SK-N-SH treated with all-trans-retinoic acid at 6 μM for 48 hours (cell line): ENCODE measurements at regions not wholly inside any gene's neighbourhood (a gene's known extent, or its start where the extent isn't known, plus 50 kb on each side); places are given as distances from the start of the nearest gene placed in this dataset.

Experiments
- ATAC-seq: fragments of 200-7000 bp; cut with Tn5 transposase; 3 replicates; pipeline ENCODE4 v1.9.1; 2020; ENCODE audit warnings: mild to moderate bottlenecking, moderate library complexity
- ARNTL ChIP-seq: fragments of 450-650 bp; formaldehyde crosslinking; IDR thresholded peaks from 2 replicates; pipeline ENCODE4 v1.5.0; 2020; ENCODE audit warnings: low read depth, mild to moderate bottlenecking, moderate library complexity, borderline replicate concordance
- BACH2 ChIP-seq: fragments of 250-450 bp; sonication (Bioruptor Pico); IDR thresholded peaks from 2 replicates; pipeline ENCODE4 v1.9.0; 2021; ENCODE audit warnings: mild to moderate bottlenecking, borderline replicate concordance
- CREB5 ChIP-seq: fragments of 250-450 bp; sonication (Bioruptor Pico); IDR thresholded peaks from 2 replicates; pipeline ENCODE4 v1.5.1; 2020; ENCODE audit warnings: low read depth, mild to moderate bottlenecking, moderate library complexity
- CSDC2 ChIP-seq: fragments of 250-450 bp; sonication (Bioruptor Pico); IDR thresholded peaks from 2 replicates; pipeline ENCODE4 v1.5.0; 2020; ENCODE audit warnings: mild to moderate bottlenecking, moderate library complexity
- CSRNP3 ChIP-seq: fragments of 250-450 bp; sonication (Bioruptor Pico); IDR thresholded peaks from 2 replicates; pipeline ENCODE4 v1.5.1; 2021; ENCODE audit warnings: mild to moderate bottlenecking, moderate library complexity
- ESRRG ChIP-seq: fragments of 250-450 bp; sonication (Bioruptor Pico); IDR thresholded peaks from 2 replicates; pipeline ENCODE4 v1.6.1; 2021; ENCODE audit warnings: mild to moderate bottlenecking
- GLIS3 ChIP-seq: fragments of 250-450 bp; sonication (Bioruptor Pico); IDR thresholded peaks from 2 replicates; pipeline ENCODE4 v1.5.0; 2020; ENCODE audit warnings: mild to moderate bottlenecking, moderate library complexity
- ISL1 ChIP-seq: fragments of 250-450 bp; sonication (Bioruptor Pico); IDR thresholded peaks from 2 replicates; pipeline ENCODE4 v2.1.2; 2022; ENCODE audit warnings: mild to moderate bottlenecking, moderate library complexity
- OSR1 ChIP-seq: fragments of 250-450 bp; sonication (Bioruptor Pico); IDR thresholded peaks from 2 replicates; pipeline ENCODE4 v1.8.0; 2022; ENCODE audit warnings: moderate library complexity, mild to moderate bottlenecking, inconsistent platforms
- PATZ1 ChIP-seq: fragments of 250-450 bp; sonication (Bioruptor Pico); IDR thresholded peaks from 2 replicates; pipeline ENCODE4 v1.8.0; 2020; ENCODE audit warnings: mild to moderate bottlenecking, moderate library complexity, borderline replicate concordance
- POU6F1 ChIP-seq: fragments of 250-450 bp; sonication (Bioruptor Pico); IDR thresholded peaks from 2 replicates; pipeline ENCODE4 v1.8.0; 2021; ENCODE audit warnings: low read depth, mild to moderate bottlenecking, moderate library complexity, borderline replicate concordance
- PPARA ChIP-seq: fragments of 250-450 bp; sonication (Bioruptor Pico); IDR thresholded peaks from 2 replicates; pipeline ENCODE4 v1.5.0; 2020; ENCODE audit warnings: mild to moderate bottlenecking, borderline replicate concordance
- RARB ChIP-seq: fragments of 250-450 bp; sonication (Bioruptor Pico); IDR thresholded peaks from 2 replicates; pipeline ENCODE4 v1.8.0; 2021; ENCODE audit warnings: mild to moderate bottlenecking, moderate library complexity
- SNAI2 ChIP-seq: fragments of 250-450 bp; sonication (Bioruptor Pico); IDR thresholded peaks from 2 replicates; pipeline ENCODE4 v1.5.0; 2020; ENCODE audit warnings: mild to moderate bottlenecking, moderate library complexity
- TCF4 ChIP-seq: fragments of 250-450 bp; sonication (Bioruptor Pico); IDR thresholded peaks from 2 replicates; pipeline ENCODE4 v1.8.0; 2021; ENCODE audit warnings: mild to moderate bottlenecking, moderate library complexity, borderline replicate concordance
- TOX ChIP-seq: fragments of 250-450 bp; sonication (Bioruptor Pico); IDR thresholded peaks from 2 replicates; pipeline ENCODE4 v1.8.0; 2021; ENCODE audit warnings: mild to moderate bottlenecking, moderate library complexity, borderline replicate concordance
- TSHZ2 ChIP-seq: fragments of 250-450 bp; sonication (Bioruptor Pico); IDR thresholded peaks from 2 replicates; pipeline ENCODE4 v1.5.0; 2020; ENCODE audit warnings: mild to moderate bottlenecking, moderate library complexity
- ZC3H10 ChIP-seq: fragments of 250-450 bp; sonication (Bioruptor Pico); IDR thresholded peaks from 2 replicates; pipeline ENCODE4 v1.5.1; 2021; ENCODE audit warnings: mild to moderate bottlenecking, moderate library complexity
- ZFP3 ChIP-seq: fragments of 250-450 bp; sonication (Bioruptor Pico); IDR thresholded peaks from 2 replicates; pipeline ENCODE4 v1.5.0; 2020; ENCODE audit warnings: mild to moderate bottlenecking, moderate library complexity
- ZFP30 ChIP-seq: fragments of 450-650 bp; formaldehyde crosslinking; IDR thresholded peaks from 2 replicates; pipeline ENCODE4 v1.5.0; 2022; ENCODE audit warnings: mild to moderate bottlenecking, moderate library complexity
- ZNF565 ChIP-seq: fragments of 450-650 bp; formaldehyde crosslinking; conservative IDR thresholded peaks from 2 replicates; pipeline ENCODE4 v1.5.0; 2020; ENCODE audit warnings: low read depth, mild to moderate bottlenecking, moderate library complexity
- ZNF70 ChIP-seq: fragments of 450-650 bp; formaldehyde crosslinking; IDR thresholded peaks from 2 replicates; pipeline ENCODE4 v1.5.0; 2020; ENCODE audit warnings: mild to moderate bottlenecking, moderate library complexity
- ZNF8 ChIP-seq: fragments of 450-650 bp; formaldehyde crosslinking; IDR thresholded peaks from 2 replicates; pipeline ENCODE4 v1.5.0; 2020; ENCODE audit warnings: mild to moderate bottlenecking, moderate library complexity

- no peak for TF ChIP-seq TCF4
- no peak for TF ChIP-seq TSHZ2 (CRISPR knock-in tag)
These were observed 101.4 kb upstream of the SMARCA2 start (continued) for GRCh38 chr9:1913631-1914330.

GRCh38 chr9:1916095-1916494 is 99.1 kb upstream of the SMARCA2 start:
- ATAC-seq = peak; percentile 49; the same call in 2 of the 3 replicates
- TF ChIP-seq ARNTL (CRISPR knock-in tag) (no peak), ZFP30 (CRISPR knock-in tag) (no peak), TCF4 (no peak), CREB5 (CRISPR knock-in tag) (no peak), TOX (no peak), OSR1 (CRISPR knock-in tag) (no peak), CSRNP3 (CRISPR knock-in tag) (no peak), PPARA (CRISPR knock-in tag) (no peak), BACH2 (no peak), ZNF70 (CRISPR knock-in tag) (no peak), ZFP3 (CRISPR knock-in tag) (no peak), ESRRG (CRISPR knock-in tag) (no peak), ZNF8 (CRISPR knock-in tag) (no peak), CSDC2 (CRISPR knock-in tag) (no peak), GLIS3 (CRISPR knock-in tag) (no peak), RARB (CRISPR knock-in tag) (no peak)

GRCh38 chr9:1916655-1917054 is 98.5 kb upstream of the SMARCA2 start:
- ATAC-seq = peak; percentile 27; the same call in 2 of the 3 replicates
- TF ChIP-seq CREB5 (CRISPR knock-in tag) (no peak), ZNF565 (CRISPR knock-in tag) (no peak), ZFP3 (CRISPR knock-in tag) (no peak), PATZ1 (CRISPR knock-in tag) (no peak), ESRRG (CRISPR knock-in tag) (no peak), CSDC2 (CRISPR knock-in tag) (no peak), GLIS3 (CRISPR knock-in tag) (no peak), TSHZ2 (CRISPR knock-in tag) (no peak), ZC3H10 (CRISPR knock-in tag) (no peak), CSRNP3 (CRISPR knock-in tag) (no peak), ARNTL (CRISPR knock-in tag) (no peak), ISL1 (CRISPR knock-in tag) (no peak), POU6F1 (CRISPR knock-in tag) (no peak), SNAI2 (CRISPR knock-in tag) (no peak), RARB (CRISPR knock-in tag) (no peak), TCF4 (no peak)
